Heart left ventricle (tissue), 13 donors: ENCODE measurements at regions not wholly inside any gene's neighbourhood (a gene's known extent, or its start where the extent isn't known, plus 50 kb on each side); places are given as distances from the start of the nearest gene placed in this dataset.

Source experiments
- CTCF ChIP-seq, 12 donors: fragments of 200-600 bp; sonication (generic) in 4 of 12; IDR thresholded peaks; one replicate each; pipeline versions ENCODE4 v1.5.0 to v1.8.0; 2018 to 2022; ENCODE audit warnings: antibody characterized with exemption in 12 of 12, mild to moderate bottlenecking in 5 of 12
- POLR2A ChIP-seq, 2 donors: fragments of 450-650 bp; IDR thresholded peaks; one replicate each; pipeline ENCODE4 v1.6.1; 2017; ENCODE audit warnings: antibody characterized with exemption in 2 of 2, mild to moderate bottlenecking in 2 of 2, moderate library complexity in 2 of 2
- donor health status: ischemic (EF 13 %, LVEDD 7.1; RV severe dilation, severe dysfunction).
- donor health status: DM: no; HTN: yes; CAD: no.
- donor health status: DM: no; HTN: no; CAD: no.
- donor health status: ischemic (EF 25% LVEDD 6.9; RV normal size, moderate dysfunction).
- donor health status: ischemic (EF 25% LVEDD 5.7; RV mildly dilated, moderate dysfunction).
- donor health status: ischemic (EF 35%, LVEDD 5.7; RV mildly dilated, moderate dysfunction).
- donor health status: nonischemic (EF 11% LVEDD 7.7; RV severe dilation, severe dysfunction).
- donor health status: DM: yes; HTN: yes; CAD: no.
- donor health status: PGD.
- donor health status: ischemic (EF 29% LVEDD 5.4; RV normal size, mild dysfunction).
- donor health status: nonischemic (EF 23%, LVEDD 6.1; RV moderate dilation, normal function).

GRCh38 chr5:162299793-162300192, 232.2 kb downstream of the GABRG2 start:
- TF ChIP-seq CTCF (IDR thresholded peaks at IDR 0.05) (no peak), POLR2A (IDR thresholded peaks at IDR 0.05) (no peak)
